Caki2 (cell line): ENCODE measurements at regions not wholly inside any gene's neighbourhood (a gene's known extent, or its start where the extent isn't known, plus 50 kb on each side); places are given as distances from the start of the nearest gene placed in this dataset.

ENCODE experiments used
- DNase-seq: peaks from one replicate; pipeline ENCODE4 v3.0.0-alpha.2; 2015; ENCODE audit warnings: low read depth
- in situ Hi-C: cut with HindIII; loops from 2 replicates; pipeline ENCODE4 v1.10.0; 2016; ENCODE audit warnings: low sequenced_read_pairs, low pct_unique_long_range_greater_than_20kb, mixed read lengths

- in situ Hi-C loops = no loop called here
These were observed 306.2 kb upstream of the ZFP64 start for GRCh38 chr20:52497731-52498130.

GRCh38 chr20:52496191-52496590 is 304.6 kb upstream of the ZFP64 start:
- DNase-seq = no peak
- in situ Hi-C loops = no loop called here

More at GRCh38 chr20:52497731-52498130, 306.2 kb upstream of the ZFP64 start:
- no peak for DNase-seq

- in situ Hi-C loops = no loop called here
- peak; percentile 78 for DNase-seq
These were observed 302.7 kb upstream of the ZFP64 start for GRCh38 chr20:52494244-52494643.

GRCh38 chr20:52493171-52493721 is 301.7 kb upstream of the ZFP64 start:
- DNase-seq = peak; percentile 82
- in situ Hi-C loops = no loop called here

- DNase-seq = peak; percentile 89
- in situ Hi-C loops = no loop called here
These were observed 299.3 kb upstream of the ZFP64 start for GRCh38 chr20:52490711-52491430.

- DNase-seq = peak; percentile 82
- in situ Hi-C loops = no loop called here
These were observed 292.9 kb upstream of the ZFP64 start for GRCh38 chr20:52484438-52484837.

GRCh38 chr20:52483382-52483781 is 291.8 kb upstream of the ZFP64 start:
- no peak for DNase-seq
- in situ Hi-C loops = no loop called here

- DNase-seq = no peak
- in situ Hi-C loops = no loop called here
These were observed 290.5 kb upstream of the ZFP64 start for GRCh38 chr20:52482044-52482443.

GRCh38 chr20:52481443-52481842 is 289.9 kb upstream of the ZFP64 start:
- DNase-seq = no peak
- in situ Hi-C loops = no loop called here

- DNase-seq = no peak
- in situ Hi-C loops = no loop called here
These were observed 284.6 kb upstream of the ZFP64 start for GRCh38 chr20:52476074-52476750.

- in situ Hi-C loops = no loop called here
- DNase-seq = no peak
These were observed 281.6 kb upstream of the ZFP64 start for GRCh38 chr20:52473186-52473585.

- in situ Hi-C loops = no loop called here
- DNase-seq = no peak
These were observed 279.0 kb upstream of the ZFP64 start for GRCh38 chr20:52470561-52470960.

GRCh38 chr20:52469128-52469527 is 277.5 kb upstream of the ZFP64 start:
- in situ Hi-C loops = no loop called here
- DNase-seq = peak; percentile 34

- in situ Hi-C loops = no loop called here
- no peak for DNase-seq
These were observed 274.4 kb upstream of the ZFP64 start for GRCh38 chr20:52465991-52466390.

- in situ Hi-C loops = no loop called here
- no peak for DNase-seq
These were observed 270.0 kb upstream of the ZFP64 start for GRCh38 chr20:52461582-52461981.

GRCh38 chr20:52459150-52459549 is 267.6 kb upstream of the ZFP64 start:
- in situ Hi-C loops = no loop called here
- no peak for DNase-seq

- peak; percentile 73 for DNase-seq
- in situ Hi-C loops = no loop called here
These were observed 266.2 kb upstream of the ZFP64 start for GRCh38 chr20:52457826-52458225.

- peak; percentile 33 for DNase-seq
These were observed 263.1 kb upstream of the ZFP64 start for GRCh38 chr20:52454660-52455059.

GRCh38 chr20:52448513-52449232 is 257.1 kb upstream of the ZFP64 start:
- in situ Hi-C loops = no loop called here
- no peak for DNase-seq

More at GRCh38 chr20:52454660-52455059, 263.1 kb upstream of the ZFP64 start:
- in situ Hi-C loops = no loop called here
